Chondrocyte (in vitro differentiated cells): ENCODE measurements at regions not wholly inside any gene's neighbourhood (a gene's known extent, or its start where the extent isn't known, plus 50 kb on each side); places are given as distances from the start of the nearest gene placed in this dataset.

Source experiments
- DNase-seq: peaks from one replicate; pipeline ENCODE4 v3.0.0; 2021; ENCODE audit warnings: mixed read lengths, low spot score
- H3K27ac Mint-ChIP-seq: one replicate; pipeline ENCODE4 v1.8.0; 2021; ENCODE audit warnings: mild to moderate bottlenecking, moderate library complexity, mixed read lengths; ENCODE audit not compliant: unreplicated experiment
- H3K27me3 Mint-ChIP-seq: 2 replicates; pipeline ENCODE4 v1.8.0; 2021; ENCODE audit warnings: low read depth, mixed read lengths
- H3K36me3 Mint-ChIP-seq: 2 replicates; pipeline ENCODE4 v1.8.0; 2021; ENCODE audit warnings: low read depth, mixed read lengths
- H3K4me1 Mint-ChIP-seq: 2 replicates; pipeline ENCODE4 v1.8.0; 2021; ENCODE audit warnings: low read depth, mild to moderate bottlenecking, mixed read lengths
- H3K4me3 Mint-ChIP-seq: one replicate; pipeline ENCODE4 v1.8.0; 2021; ENCODE audit warnings: mild to moderate bottlenecking, moderate library complexity, mixed read lengths; ENCODE audit not compliant: unreplicated experiment
- H3K9me3 Mint-ChIP-seq: 2 replicates; pipeline ENCODE4 v1.8.0; 2021; ENCODE audit warnings: low read depth, mixed read lengths
- CTCF ChIP-seq: fragments of 200-600 bp; sonication (generic); IDR thresholded peaks from 2 replicates; pipeline ENCODE4 v1.5.0; 2021; ENCODE audit warnings: antibody characterized with exemption, mild to moderate bottlenecking, moderate library complexity

GRCh38 chr5:89024045-89024444 is 141.1 kb upstream of the MEF2C start:
- Mint-ChIP-seq H3K27ac (no peak overlapping the region), H3K27me3 (no peaks in the 10 kb centered on the region), H3K9me3 (peaks cover 3% of the 10 kb centered on the region), H3K36me3 (no peaks in the 10 kb centered on the region), H3K4me3 (no peak overlapping the region), H3K4me1 (no peaks in the 10 kb centered on the region)
- DNase-seq, result no peak
- no peak for TF ChIP-seq CTCF

GRCh38 chr5:89020926-89021610 is 138.1 kb upstream of the MEF2C start:
- H3K4me3 Mint-ChIP-seq, result no peak overlapping the region
- H3K27me3 Mint-ChIP-seq, result no peaks in the 10 kb centered on the region
- H3K27ac Mint-ChIP-seq, result no peak overlapping the region
- no peaks in the 10 kb centered on the region for H3K4me1 Mint-ChIP-seq
- no peak for TF ChIP-seq CTCF
- H3K36me3 Mint-ChIP-seq, result no peaks in the 10 kb centered on the region
- no peaks in the 10 kb centered on the region for H3K9me3 Mint-ChIP-seq
- DNase-seq, result no peak

GRCh38 chr5:89016741-89017303 is 133.8 kb upstream of the MEF2C start:
- Mint-ChIP-seq H3K27ac (no peak overlapping the region), H3K9me3 (no peaks in the 10 kb centered on the region), H3K4me1 (no peaks in the 10 kb centered on the region), H3K4me3 (no peak overlapping the region), H3K36me3 (no peaks in the 10 kb centered on the region), H3K27me3 (no peaks in the 10 kb centered on the region)
- no peak for TF ChIP-seq CTCF
- DNase-seq, result no peak

- Mint-ChIP-seq H3K9me3 (no peaks in the 10 kb centered on the region), H3K4me1 (no peaks in the 10 kb centered on the region), H3K4me3 (no peak overlapping the region), H3K27me3 (no peaks in the 10 kb centered on the region), H3K27ac (no peak overlapping the region), H3K36me3 (no peaks in the 10 kb centered on the region)
- DNase-seq, result no peak
- TF ChIP-seq CTCF, result no peak
Measured at GRCh38 chr5:89015409-89015808, 132.4 kb upstream of the MEF2C start.

- TF ChIP-seq CTCF, result no peak
- H3K27me3 Mint-ChIP-seq, result no peaks in the 10 kb centered on the region
- H3K27ac Mint-ChIP-seq, result no peak overlapping the region
- H3K9me3 Mint-ChIP-seq, result peaks cover 6% of the 10 kb centered on the region
- no peak overlapping the region for H3K4me3 Mint-ChIP-seq
- no peaks in the 10 kb centered on the region for H3K36me3 Mint-ChIP-seq
- no peak for DNase-seq
- no peaks in the 10 kb centered on the region for H3K4me1 Mint-ChIP-seq
Measured at GRCh38 chr5:89011778-89012711, 129.1 kb upstream of the MEF2C start.
